ENCODE measurements at regions not wholly inside any gene's neighbourhood (a gene's known extent, or its start where the extent isn't known, plus 50 kb on each side); places are given as distances from the start of the nearest gene placed in this dataset.

- TF ChIP-seq POLR2A (IDR thresholded peaks at IDR 0.05) (no peak), CTCF (IDR thresholded peaks at IDR 0.05) (no peak)
Measured at GRCh38 chr10:2979306-2979705, 88.0 kb upstream of the PFKP start.
